Heart right ventricle (tissue), 16 donors: ENCODE measurements at regions not wholly inside any gene's neighbourhood (a gene's known extent, or its start where the extent isn't known, plus 50 kb on each side); places are given as distances from the start of the nearest gene placed in this dataset.

Experiments
- ATAC-seq, 8 donors: fragments of 200-7000 bp; cut with Tn5 transposase; one replicate each; pipeline ENCODE4 v1.9.1; 2020; ENCODE audit warnings: mild to moderate bottlenecking in 8 of 8, moderate library complexity in 8 of 8, moderate number of reproducible peaks in 1 of 8
- DNase-seq, 2 donors: peaks; one replicate each; pipeline ENCODE4 v3.0.0-alpha.2; 2020
- H3K27ac ChIP-seq, 10 donors: fragments of 200-600 bp; sonication (generic) in 2 of 10; one replicate each; pipeline versions ENCODE4 v1.5.0 to v1.8.0; 2020 to 2022; ENCODE audit warnings: mild to moderate bottlenecking in 3 of 10
- H3K27me3 ChIP-seq, 7 donors: fragments of 200-600 bp; one replicate each; pipeline ENCODE4 v1.8.0; 2021 to 2022; ENCODE audit warnings: mild to moderate bottlenecking in 2 of 7
- H3K36me3 ChIP-seq, 9 donors: fragments of 200-600 bp; sonication (generic) in 1 of 9; one replicate each; pipeline versions ENCODE4 v1.5.0 to v1.8.0; 2020 to 2022; ENCODE audit warnings: mild to moderate bottlenecking in 2 of 9
- H3K4me1 ChIP-seq, 9 donors: fragments of 200-600 bp; sonication (generic) in 1 of 9; one replicate each; pipeline versions ENCODE4 v1.5.0 to v1.8.0; 2020 to 2022; ENCODE audit warnings: mild to moderate bottlenecking in 4 of 9
- H3K4me3 ChIP-seq, 10 donors: fragments of 200-600 bp; sonication (generic) in 2 of 10; one replicate each; pipeline versions ENCODE4 v1.5.0 to v1.8.0; 2020 to 2022; ENCODE audit warnings: mild to moderate bottlenecking in 7 of 10, moderate library complexity in 2 of 10
- H3K9me3 ChIP-seq, 11 donors: fragments of 200-600 bp in 10 of 11; sonication (generic) in 2 of 11; one replicate each; pipeline versions ENCODE4 v1.5.0 to v1.8.0; 2013 to 2022; ENCODE audit warnings: mild to moderate bottlenecking in 2 of 11, control low read depth in 1 of 11, moderate library complexity in 1 of 11
- WGBS, 2 donors: extraction: QIAGEN DNeasy Blood & Tissue Kit; methylation state at CpG; one replicate each; pipeline ENCODE4 v1.1.7; 2013; ENCODE audit warnings: inconsistent platforms in 1 of 2; 5-methylcytosine and 5-hydroxymethylcytosine counted together
- intact Hi-C, 10 donors: fragments of 100-400 bp; cut with DNase I; formaldehyde crosslinking; loops; one replicate each; pipeline versions ENCODE4 v1.11.1 to v1.14.2; 2022
- TF ChIP-seq, protein P1 (sequence below), 9 donors: fragments of 200-600 bp; sonication (generic) in 2 of 9; IDR thresholded peaks; one replicate each; pipeline versions ENCODE4 v1.5.0 to v1.8.0; 2021 to 2022; ENCODE audit warnings: antibody characterized with exemption in 9 of 9, mild to moderate bottlenecking in 5 of 9, moderate library complexity in 1 of 9
- donor health status: Arrhythmogenic right ventricular cardiomyopathy.
- donor health status: ischemic (EF 13 %, LVEDD 7.1; RV severe dilation, severe dysfunction).
- donor health status: healthy with polysubstance abuse.
- donor health status: DM: no; HTN: yes; CAD: no.
- donor health status: DM: no; HTN: no; CAD: no.
- donor health status: ischemic (EF 25% LVEDD 6.9; RV normal size, moderate dysfunction).
- donor health status: ischemic (EF 25% LVEDD 5.7; RV mildly dilated, moderate dysfunction).
- donor health status: healthy.
- donor health status: DM: yes; HTN: yes; CAD: no.
- donor health status: Ischemic cardiomyopathy.
- donor health status: ischemic (EF 35%, LVEDD 5.7; RV mildly dilated, moderate dysfunction).
- donor health status: nonischemic (EF 11% LVEDD 7.7; RV severe dilation, severe dysfunction).
- donor health status: DM: yes; HTN: yes; CAD: no.
- donor health status: PGD.
- donor health status: ischemic (EF 29% LVEDD 5.4; RV normal size, mild dysfunction).
- donor health status: nonischemic (EF 23%, LVEDD 6.1; RV moderate dilation, normal function).

DNA sequence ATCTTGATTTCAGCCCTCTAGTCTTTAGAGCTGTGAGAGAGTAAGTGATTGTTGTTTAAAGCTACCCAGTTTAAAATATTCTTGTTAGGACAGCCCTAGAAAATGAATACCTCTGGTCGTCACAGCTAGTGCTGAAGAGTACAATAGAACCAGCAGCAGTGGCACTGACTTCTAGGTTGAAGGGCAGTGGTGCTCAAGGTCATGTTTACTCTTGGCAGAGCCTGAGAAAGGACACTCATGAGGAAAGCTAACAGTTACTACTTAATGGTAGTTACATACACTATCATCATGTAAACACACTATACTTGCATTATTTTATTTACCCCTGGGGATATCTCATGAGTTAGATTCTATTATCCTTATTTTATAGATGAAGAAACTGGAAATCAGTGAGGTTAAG is 323.0 kb downstream of the SH2D4B start:
- Histone ChIP-seq H3K4me3 (no peak overlapping the region), H3K9me3 (peaks cover 0 to 5% (median 0%) of the 10 kb centered on the region in 11 donors), H3K4me1 (no peaks in the 10 kb centered on the region), H3K36me3 (no peaks in the 10 kb centered on the region), H3K27ac (no peak overlapping the region), H3K27me3 (peaks cover 0 to 13% (median 3%) of the 10 kb centered on the region in 7 donors)
- intact Hi-C loops = no loop called here
- no peak for DNase-seq
- TF ChIP-seq, protein P1, sequence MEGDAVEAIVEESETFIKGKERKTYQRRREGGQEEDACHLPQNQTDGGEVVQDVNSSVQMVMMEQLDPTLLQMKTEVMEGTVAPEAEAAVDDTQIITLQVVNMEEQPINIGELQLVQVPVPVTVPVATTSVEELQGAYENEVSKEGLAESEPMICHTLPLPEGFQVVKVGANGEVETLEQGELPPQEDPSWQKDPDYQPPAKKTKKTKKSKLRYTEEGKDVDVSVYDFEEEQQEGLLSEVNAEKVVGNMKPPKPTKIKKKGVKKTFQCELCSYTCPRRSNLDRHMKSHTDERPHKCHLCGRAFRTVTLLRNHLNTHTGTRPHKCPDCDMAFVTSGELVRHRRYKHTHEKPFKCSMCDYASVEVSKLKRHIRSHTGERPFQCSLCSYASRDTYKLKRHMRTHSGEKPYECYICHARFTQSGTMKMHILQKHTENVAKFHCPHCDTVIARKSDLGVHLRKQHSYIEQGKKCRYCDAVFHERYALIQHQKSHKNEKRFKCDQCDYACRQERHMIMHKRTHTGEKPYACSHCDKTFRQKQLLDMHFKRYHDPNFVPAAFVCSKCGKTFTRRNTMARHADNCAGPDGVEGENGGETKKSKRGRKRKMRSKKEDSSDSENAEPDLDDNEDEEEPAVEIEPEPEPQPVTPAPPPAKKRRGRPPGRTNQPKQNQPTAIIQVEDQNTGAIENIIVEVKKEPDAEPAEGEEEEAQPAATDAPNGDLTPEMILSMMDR (IDR thresholded peaks at IDR 0.05) = no peak
- no peak for ATAC-seq
- 68 to 71% methylated on average over 1 of the region's 1 CpG for WGBS, 2 donors

DNA sequence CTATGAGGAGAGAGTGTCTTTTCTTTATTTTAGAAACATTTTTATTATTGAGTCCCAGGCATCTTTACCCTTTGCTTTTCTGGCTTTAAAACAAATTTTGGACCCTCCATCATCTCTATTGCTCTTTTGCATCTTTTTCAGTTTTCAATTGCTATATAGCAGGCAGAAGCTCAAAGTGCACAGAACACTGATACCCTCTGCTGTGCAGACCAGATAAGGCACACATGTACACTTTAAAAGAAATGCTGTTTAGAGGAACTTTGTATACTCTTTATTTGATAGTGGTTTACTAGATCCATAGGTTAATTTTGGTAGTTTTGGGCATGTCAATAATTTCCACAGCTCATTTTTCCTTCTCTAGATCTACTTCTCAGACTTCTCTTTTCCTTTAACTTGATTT is 324.2 kb downstream of the SH2D4B start:
- Histone ChIP-seq H3K4me1 (no peaks in the 10 kb centered on the region), H3K27ac (no peak overlapping the region), H3K27me3 (peaks cover 0 to 3% (median 0%) of the 10 kb centered on the region in 7 donors), H3K36me3 (no peaks in the 10 kb centered on the region), H3K9me3 (peaks cover 0 to 7% (median 0%) of the 10 kb centered on the region in 11 donors), H3K4me3 (no peak overlapping the region)
- DNase-seq (no peak), ATAC-seq (no peak)
- TF ChIP-seq, protein P1 (IDR thresholded peaks at IDR 0.05) = peak in 2 of 9 donors; percentile 6 to 25
- intact Hi-C loops = no loop called here

DNA sequence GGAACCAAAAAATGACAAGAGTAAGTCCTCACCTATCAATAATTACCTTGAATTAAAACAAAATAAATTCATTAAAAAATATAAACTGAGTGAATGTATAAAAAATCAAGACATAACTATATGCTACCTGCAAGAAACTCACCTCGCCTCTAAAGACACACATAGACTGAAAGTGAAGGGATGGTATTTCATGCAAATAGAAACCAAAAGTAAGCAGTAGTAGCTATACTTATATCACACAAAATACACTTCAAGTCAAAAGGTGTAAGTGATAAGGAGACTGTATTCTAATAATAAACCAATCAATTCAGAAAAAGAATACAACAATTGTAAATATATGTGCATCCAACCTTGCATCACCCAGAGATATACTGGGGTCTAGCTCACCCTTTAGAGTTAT is 332.6 kb downstream of the SH2D4B start:
- TF ChIP-seq, protein P1 (IDR thresholded peaks at IDR 0.05) = no peak
- ATAC-seq (no peak), DNase-seq (no peak)
- intact Hi-C loops = loop anchor here in 1 of 10 donors (5.0 kb wide), 1 partner anchor 517 kb away; no protein-coding TSS in a partner anchor
- no peak overlapping the region for H3K4me3 ChIP-seq
- H3K27me3 ChIP-seq = peaks cover 0 to 6% (median 0%) of the 10 kb centered on the region in 7 donors
- H3K9me3 ChIP-seq = peaks cover 0 to 37% (median 8%) of the 10 kb centered on the region in 11 donors
- no peak overlapping the region for H3K27ac ChIP-seq
- H3K36me3 ChIP-seq = no peaks in the 10 kb centered on the region
- 78 to 88% methylated on average over 1 of the region's 1 CpG for WGBS, 2 donors
- no peaks in the 10 kb centered on the region for H3K4me1 ChIP-seq

DNA sequence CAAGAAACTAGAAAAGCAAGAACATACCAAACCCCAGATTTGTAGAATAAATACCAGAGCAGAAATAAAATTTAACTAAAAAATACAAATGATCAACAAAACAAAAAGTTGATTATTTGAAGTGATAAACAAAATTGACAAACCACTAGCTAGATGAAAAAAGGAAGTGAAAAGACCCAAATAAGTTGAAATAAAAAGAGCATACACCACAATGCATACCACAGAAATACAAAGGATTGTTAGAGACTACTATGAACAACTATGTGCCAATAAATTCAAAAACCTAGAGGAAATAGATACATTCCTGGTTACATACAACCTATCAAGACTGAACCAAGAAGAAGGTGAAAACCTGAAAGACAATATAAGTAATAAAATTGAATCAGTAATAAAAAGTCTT is 333.4 kb downstream of the SH2D4B start:
- ATAC-seq = no peak
- H3K4me1 ChIP-seq = no peaks in the 10 kb centered on the region
- intact Hi-C loops = loop anchor here in 1 of 10 donors (5.0 kb wide), 1 partner anchor 516 kb away; no protein-coding TSS in a partner anchor

More for the DNA sequence above, 333.4 kb downstream of the SH2D4B start:
- DNase-seq = no peak
- TF ChIP-seq, protein P1 (IDR thresholded peaks at IDR 0.05) = no peak
- H3K27ac ChIP-seq = no peak overlapping the region
- peaks cover 0 to 34% (median 8%) of the 10 kb centered on the region in 11 donors for H3K9me3 ChIP-seq
- H3K4me3 ChIP-seq = no peak overlapping the region
- H3K27me3 ChIP-seq = peaks cover 0 to 6% (median 0%) of the 10 kb centered on the region in 7 donors
- H3K36me3 ChIP-seq = no peaks in the 10 kb centered on the region
